ENCODE measurements at regions not wholly inside any gene's neighbourhood (a gene's known extent, or its start where the extent isn't known, plus 50 kb on each side); places are given as distances from the start of the nearest gene placed in this dataset.
A peak's percentile ranks its signal among the peaks of the same experiment; 100 is the strongest.
"Not testable (repeated sequence)": the region's sequence is repeated elsewhere in the genome, so short reads cannot be mapped to it uniquely, and the experiment has no call there.

DNA sequence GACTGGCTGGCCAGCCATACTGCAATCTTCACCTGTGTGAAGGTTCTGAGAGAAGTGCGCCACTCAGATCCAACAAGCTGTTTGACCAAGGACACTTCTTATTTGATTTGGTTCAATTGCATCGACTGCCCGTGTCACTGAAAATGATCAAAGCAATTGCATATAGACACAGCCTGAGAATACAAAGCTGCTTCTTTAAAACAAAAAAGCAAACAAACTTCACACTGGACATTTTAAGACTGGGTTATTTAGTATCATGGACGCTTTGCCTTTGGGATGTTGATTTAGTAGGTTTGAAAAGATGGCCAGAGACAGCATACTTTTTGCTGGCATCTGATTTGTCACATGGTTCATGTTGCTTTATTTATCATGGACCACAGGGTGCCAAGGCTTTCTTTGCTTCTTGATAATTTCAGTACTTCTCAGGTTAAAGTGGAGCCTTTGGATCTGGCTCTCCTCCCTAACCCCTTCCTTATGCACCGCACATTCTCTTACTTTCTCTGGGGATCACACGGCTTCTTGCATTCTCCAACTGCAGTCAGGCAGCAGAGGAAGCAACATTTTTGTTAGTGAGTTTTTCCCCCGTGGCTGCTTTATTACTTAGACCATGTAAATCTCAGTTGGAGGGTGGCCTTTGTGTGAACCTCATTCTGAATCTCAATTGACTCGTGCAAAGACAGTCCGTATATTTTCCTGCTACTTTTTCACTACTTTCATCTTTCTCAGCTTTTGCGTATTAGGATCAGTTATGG, 151.0 kb downstream of the CD47 start:
- DNase-seq: no peak

DNA sequence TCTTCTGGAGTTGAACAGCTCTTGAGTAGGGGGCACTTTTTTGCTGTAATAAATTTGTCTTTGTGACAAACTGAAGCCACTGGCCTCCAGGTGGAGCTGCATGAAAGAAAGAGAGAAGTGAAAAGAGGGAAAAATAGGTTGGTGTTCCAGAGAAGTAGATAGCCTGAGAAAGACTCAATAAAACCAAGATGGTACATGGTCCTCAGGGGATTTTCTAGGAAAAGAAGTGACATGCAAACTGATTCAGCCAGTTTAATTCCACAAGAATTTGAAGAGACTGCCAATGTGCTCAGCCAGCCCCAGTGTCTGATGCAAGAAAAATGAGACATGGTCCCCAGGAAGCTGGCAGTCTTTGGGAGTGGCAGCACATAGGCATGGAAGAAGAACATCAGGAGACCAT, 152.7 kb downstream of the CD47 start:
- no peak for DNase-seq

DNA sequence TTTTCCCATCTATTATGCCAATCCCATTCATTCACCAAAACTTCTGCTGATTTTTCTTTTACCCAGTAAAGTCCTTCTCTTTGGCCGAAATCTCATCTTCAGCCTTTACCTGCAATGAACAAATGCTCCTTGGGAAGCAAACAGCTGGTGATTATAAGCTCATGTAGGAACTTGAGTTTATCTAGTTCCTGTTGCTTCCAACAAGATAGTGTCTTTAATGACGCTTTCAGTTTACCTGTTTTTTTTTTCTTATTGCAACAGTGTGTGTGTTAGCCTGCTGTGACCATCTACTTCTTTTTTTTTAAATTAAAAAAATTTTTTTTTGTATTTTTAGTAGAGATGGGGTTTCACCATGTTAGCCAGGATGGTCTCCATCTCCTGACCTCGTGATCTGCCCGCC, 156.0 kb downstream of the CD47 start:
- no peak for DNase-seq

DNA sequence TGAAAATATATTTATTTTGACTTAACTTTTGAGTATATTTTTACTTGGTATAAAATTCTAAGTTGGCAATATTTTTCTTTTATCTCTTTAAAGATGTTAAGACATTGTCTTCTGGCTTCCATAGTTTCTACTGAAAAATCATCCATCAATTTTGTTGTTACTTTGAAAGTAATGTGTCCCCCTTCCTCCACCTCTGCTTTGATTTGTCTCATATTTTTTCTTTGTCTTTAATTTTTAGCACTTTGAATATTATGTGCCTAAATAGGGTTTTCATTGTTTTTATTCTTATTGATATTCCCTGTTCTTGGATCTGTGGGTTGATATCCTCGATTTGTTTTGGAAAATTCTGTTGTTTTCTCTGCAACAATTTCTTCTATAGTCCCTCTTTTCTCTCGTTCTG, 157.4 kb downstream of the CD47 start:
- DNase-seq: no peak

DNA sequence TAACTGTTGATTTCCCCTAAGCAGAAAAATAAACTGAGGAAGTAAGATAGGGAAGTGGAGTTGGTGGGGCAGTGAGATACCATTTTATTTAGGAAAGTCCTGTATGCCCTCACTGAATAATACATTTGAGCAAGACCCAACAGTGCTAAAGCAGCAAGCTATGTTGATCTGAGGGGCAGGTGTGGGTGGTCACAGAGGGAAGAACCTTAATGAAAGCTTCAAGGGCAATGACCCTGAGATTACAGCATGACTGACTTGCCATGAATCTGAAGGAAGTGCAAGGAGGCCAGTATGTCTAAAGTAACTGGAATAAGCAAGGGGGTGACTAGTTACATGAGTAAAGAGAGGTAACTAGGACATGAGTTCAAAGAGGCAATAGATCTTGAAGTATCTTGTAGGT, 159.5 kb downstream of the CD47 start:
- no peak for DNase-seq

DNA sequence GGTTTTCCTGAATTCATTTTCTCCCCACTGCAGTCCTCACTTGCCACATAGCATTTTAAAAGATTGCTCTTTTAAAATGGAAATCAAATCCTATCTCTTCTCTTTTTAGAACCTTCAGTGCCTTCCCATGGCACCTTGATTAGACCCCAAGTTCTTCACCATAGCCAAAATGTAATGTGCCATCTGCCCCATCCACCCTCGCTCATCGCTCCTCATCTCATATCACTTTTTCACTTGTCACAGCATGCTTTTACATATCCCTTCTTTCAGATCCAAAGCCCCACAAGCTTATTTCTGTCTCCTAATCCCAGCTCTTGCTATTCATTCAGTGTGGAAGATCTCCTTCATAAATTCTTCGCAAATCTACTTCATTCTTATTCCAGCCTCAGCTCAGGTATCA, 161.7 kb downstream of the CD47 start:
- no peak for DNase-seq

DNA sequence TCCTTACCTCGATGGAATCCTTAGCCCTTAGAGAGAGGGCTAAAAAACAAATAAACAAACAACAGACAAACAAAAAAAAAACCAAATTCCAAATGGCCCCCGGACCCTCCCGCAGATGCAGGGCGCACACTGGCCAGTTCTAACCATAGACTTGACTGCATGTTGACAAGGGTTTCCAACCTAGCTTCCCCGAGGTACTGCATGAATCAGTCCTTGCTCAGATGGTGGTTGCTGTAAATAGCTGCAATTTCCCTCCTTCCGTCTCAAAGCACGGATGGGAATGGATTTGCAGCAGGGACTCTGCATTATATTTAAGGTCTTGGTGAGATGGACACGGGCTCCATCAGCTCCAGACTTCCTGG, 162.8 kb downstream of the CD47 start:
- no peak for DNase-seq

DNA sequence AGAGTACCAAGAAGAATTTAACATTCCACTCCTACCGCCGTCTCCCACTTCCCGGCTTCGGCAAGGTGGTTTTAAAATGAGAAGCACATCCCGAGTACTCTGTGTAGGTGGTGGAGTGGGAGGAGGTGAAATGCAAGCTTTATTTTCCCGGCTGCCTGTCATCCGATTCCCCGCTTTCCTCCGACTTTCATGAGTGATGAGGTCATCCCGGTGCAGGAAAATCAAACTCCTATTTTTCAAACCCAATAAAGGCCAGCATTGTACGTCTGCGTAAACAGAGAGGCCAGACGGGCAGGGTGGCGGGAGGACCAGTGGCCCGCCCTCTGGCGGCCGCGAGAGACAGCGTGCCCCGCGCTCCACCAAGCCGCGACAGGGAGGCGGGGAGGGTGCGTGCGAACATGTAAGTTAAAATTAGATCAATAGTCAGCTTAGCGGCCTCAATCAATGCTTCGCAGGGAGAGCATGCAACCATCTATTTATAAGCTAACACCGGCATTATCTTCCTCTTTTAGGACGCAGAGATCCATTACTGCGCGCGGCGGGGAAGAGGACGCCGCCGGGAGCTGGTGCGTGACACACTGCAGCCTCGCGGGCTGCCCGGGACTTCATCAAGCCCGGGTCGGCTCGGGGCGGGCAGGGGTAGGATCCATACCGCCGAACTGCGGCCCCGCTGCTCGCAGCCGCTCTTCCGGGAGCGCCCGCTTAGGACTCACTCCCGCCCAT, 163.3 kb downstream of the CD47 start:
- peak; percentile 63 to 70 for DNase-seq

DNA sequence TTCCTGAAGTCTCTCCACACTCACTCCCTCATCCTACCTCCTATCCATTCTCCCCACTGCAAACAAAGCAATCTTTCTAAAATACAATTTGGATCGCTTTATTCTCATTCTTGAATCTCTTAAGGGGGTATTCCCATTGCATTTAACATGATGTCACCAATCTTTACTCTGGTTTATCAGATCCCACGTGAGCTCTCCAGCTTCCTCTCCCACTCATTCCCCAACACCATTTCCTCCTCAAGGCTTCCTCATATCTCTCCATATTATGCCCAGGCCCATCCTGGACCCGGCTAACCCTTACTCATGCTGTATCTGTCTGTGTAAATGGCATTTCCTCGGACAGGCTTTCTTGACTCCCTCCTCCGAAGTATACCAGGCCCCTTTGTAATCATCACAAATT, 165.0 kb downstream of the CD47 start:
- DNase-seq: no peak

DNA sequence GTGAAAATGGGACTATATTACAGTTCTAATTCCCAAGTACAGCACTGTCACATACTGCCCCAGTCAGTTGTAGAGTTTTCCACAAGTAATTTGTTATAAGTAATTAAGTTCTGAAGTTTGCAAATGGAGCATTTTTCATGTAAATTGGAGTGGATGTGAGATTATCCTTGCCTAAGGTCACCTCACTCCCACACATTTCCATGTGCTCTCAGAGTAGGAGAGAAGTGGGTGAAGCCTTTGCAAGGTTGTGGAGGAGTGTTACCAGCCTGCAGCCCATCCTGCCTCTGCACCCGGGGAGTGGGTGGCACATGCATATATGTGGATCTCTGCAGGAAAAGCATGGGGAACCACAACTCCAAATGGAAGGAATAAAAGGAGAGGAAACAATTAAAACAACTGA, 169.8 kb downstream of the CD47 start:
- no peak for DNase-seq

DNA sequence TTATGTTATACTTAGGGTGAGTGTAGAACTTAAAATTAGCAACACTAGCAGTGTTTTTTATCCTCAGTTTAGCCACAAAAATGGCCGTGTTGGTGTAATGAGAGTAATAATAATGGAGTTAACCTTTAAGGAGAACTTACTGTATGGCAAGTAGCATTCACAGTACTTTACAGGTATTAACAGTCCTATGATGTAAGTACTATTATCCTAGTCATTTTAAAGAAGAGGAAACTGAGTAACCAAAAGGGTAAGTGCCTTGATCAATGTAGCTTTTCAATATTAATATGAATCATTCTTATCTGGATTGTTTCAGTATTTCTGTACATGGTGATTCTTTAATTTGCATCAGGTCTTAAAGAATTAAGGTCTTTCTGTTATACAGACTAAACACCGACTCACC, 170.3 kb downstream of the CD47 start:
- no peak for DNase-seq

DNA sequence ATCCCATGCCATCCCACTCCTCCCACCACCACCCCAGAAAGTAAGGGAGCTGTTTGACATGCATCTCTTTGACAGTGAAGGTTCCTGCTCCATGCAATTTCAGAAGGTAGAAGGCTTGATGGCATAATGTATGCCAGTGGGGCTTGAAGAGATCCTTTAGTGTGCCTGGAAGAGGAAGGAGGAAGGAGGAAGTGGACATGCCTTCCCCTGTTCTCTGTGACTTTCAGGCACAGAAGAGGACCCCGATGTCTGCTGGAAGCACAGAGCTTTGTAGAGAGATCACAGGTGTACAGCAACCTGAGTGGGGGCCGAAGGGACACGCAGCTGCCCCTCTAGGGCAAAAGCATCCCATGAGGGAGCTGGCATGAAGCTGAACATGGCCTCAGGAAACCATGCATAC, 171.6 kb downstream of the CD47 start:
- DNase-seq: no peak

DNA sequence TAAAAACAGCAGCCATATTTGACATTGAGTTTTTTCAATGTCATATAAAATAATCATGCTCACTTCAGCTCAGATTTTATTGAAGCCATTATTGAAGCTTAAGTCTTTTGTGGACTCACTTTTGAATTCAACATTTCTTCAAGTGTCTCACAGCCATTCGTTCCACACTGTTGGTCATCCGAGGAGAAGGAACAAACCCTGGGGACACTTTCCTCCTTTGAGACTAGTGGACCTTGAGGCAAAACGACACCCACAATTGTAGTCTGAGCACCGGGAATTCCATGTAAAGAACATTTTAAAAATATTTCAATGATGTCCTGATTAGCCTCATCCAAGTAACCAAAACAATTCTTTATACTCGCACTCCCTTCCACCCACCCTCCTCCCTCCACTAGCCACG, 174.7 kb downstream of the CD47 start:
- no peak for DNase-seq

DNA sequence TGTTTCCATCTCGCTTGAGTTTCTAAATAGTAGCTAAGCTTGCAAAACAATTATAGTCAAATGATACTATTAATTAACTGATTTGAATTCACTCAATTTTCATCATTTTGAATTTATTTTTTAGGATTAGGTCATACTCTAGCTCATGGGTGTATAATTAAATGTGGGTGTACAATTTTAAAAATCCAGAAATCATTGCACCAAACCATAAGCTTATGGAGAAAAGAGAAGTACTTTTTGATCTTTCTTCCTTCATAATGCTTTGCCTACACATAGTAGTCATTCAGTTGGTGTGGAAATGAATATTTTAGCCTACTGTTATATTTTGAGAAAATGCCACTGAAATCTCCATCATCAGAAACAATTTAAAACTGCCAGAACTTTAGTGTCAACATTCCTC, 175.1 kb downstream of the CD47 start:
- DNase-seq: no peak

DNA sequence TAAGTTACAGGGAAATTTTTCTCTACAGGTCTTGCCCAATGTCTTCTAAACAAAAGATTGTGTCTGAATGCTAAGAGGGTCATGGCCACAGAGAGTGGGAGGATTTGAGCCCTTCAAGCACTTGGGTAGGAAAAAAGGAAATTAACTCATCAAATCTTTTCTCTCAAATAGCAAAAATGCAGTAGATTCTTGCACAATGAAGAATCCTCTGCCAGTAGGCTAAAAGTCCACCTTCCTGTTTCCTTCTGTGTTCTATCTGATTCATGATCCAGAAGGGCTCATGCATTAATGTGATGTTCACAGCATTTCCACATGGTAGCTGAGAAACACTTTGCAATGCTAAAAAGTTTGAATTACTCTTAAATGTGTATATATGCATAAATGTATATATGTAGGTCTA, 177.1 kb downstream of the CD47 start:
- no peak for DNase-seq

DNA sequence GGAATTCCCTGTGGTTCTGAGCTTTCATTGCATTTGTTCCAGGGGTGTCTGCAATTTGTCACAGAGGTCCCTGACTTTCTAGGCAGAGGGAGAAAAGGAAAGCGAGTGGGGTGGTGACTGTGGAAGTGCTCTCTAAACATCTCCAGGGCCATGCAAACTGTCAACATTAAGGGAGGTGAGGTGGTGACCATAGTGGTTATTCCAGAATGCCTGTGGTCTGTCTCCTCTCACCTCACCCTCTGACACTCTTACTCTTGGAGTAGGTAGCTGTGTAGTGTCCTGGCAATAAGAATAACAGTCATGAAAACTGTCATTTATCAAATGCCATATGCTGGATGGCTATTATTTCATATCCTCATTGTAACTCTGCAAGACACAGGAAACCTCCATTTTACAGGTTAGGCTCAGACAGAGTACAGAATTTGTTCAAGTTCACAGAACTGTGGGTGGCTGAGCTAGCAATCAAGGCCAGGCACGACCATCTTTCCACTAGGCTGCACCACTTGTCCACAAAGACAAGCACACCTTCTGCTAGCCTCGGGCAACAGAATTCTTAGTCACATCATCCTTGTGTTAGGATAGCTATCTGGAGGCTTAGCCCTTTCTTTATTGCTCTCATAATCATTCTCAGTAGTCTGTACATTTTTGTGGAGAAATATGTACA, 179.4 kb downstream of the CD47 start:
- no peak for DNase-seq

DNA sequence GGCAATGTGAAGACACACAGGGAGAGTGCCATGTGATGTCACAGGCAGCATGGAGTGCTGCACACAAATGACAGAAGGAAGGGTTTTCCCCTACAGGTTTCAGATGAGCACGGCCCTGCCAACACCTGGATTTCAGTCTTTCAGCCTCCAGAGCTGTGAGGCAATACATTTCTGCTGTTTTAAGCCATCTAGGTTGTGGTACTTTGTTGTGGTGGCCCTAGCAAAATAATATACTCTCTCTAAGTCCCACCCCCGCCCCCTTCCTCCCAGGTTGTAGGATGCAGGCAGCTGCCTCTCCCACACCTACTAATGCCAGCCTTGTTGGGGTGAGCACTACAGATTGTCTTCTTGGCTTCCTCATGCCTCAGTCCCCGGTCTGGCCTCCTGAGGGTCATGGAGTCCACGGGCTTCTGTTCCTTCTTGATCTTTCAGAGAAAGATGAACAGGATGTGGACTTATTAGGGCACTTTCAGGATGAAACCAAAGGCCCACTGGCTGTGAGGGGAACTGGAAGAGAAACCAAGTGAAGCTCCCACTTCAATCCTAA, 180.0 kb downstream of the CD47 start:
- DNase-seq: peak; percentile 13 to 22

DNA sequence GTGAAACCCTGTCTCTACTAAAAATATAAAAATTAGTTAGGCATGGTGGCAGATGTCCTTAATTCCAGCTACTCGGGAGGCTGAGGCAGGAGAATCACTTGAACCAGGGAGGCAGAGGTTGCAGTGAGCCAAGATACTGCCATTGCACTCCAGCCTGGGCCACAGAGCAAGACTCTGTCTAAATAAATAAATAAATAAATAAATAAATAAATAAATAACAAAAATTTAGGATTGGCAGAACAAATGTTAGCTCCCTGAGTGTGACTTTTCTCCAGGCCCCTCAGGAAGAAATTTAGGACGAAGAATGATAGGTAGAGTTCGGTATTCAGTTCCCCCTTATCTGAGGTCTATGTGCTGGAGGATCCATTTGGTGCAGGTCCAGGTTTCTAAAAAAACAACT, 181.2 kb downstream of the CD47 start:
- DNase-seq: not testable (repeated sequence)

DNA sequence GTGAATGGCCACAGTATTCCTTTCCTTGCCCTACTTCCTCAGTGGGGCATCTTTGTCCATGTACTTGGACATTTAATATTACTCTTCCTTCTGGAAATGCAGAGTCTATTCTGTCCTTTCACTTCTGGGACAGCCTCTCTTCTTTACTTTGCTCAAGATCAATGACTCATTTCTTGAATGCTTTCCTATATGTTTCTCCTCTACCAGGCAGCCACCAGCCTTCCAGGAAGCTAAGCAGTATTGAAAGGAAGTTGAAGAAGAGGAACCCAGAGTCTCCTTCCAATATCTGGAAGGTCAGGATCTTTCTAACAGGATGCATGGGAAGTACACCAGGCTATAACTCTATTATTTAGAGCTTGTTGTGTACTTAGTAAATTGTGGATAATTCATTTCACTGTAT, 182.8 kb downstream of the CD47 start:
- DNase-seq: no peak

DNA sequence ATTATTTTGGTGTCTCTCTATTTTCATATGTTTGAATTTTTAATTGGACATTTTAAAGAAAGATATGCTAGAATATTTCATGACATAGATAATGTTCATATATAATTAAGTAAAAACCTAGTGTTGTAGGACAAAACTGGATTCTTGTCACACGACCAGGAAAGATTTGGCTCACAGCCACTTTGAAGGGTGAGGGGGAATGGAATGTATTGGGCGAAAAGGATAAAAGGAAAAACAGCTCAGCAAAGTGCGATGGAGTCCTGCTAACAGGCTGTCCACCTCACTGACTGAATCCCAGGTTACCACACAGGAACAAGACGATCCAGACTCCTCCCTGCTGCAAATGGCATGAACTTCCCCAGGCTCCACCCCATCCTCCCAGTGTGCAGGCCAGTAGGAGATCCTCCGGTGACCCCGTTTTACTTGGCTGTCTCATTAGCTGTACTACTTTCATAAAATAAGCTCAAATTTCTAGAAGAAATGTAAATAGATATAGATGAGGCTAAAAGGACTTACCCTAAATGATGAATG, 186.2 kb downstream of the CD47 start:
- no peak for DNase-seq

DNA sequence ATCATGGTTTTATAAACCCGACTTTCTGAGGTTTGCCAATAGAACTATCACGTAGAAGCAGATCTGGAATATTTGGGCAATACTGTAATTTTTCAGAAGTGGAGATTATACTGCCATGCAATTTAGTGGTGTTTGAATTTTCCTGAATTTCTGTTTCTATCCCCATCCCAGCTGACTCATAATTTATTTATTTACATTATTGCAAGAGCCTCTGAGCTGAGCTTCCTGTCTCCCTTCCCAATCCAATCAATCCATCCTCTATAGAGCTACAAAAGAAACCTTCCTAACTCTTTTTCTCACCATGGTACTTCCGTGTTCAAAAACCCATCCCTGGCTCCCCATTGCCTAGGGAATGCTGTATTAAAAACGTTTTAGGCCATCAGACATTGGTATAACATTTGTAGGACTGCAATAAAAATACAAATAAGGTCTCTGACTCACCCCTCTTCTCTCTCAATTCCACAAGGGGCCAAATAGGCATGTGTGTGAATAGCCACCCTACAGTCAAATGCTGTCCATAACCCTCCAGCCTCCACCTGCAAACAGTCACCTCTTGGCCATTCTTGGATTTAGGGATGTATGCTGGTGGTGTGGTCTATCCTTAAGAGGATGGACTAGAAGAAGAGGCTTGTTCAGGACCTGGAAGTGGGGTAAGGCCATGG, 190.7 kb downstream of the CD47 start:
- DNase-seq: no peak

DNA sequence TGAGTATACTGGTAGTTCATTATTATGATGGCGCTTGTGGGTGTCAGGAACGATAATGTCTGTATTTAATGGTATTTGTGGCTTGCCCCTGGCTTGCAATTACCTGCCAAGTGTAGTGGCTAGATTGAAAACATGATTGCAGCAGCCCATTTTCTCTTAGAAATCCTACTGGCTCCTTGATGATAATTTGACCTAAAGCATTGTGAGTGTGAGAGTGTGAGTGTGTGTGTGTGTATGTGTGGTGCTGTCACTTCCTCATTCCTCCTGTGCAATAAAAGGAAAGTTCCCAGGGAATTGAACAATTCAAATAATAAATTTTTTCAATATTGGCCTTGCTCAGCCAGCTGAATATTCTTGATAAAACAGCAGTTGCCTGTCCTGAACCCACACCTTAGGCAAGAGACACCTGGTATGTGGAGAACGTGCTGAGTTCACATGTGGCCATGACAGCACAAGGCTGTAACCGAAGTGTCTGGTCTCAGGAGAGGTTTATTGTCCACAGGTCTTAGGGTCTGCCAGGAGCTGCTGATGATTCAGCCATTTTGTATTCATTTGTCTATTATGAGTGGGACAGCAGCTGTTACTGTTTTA, 193.3 kb downstream of the CD47 start:
- no peak for DNase-seq

DNA sequence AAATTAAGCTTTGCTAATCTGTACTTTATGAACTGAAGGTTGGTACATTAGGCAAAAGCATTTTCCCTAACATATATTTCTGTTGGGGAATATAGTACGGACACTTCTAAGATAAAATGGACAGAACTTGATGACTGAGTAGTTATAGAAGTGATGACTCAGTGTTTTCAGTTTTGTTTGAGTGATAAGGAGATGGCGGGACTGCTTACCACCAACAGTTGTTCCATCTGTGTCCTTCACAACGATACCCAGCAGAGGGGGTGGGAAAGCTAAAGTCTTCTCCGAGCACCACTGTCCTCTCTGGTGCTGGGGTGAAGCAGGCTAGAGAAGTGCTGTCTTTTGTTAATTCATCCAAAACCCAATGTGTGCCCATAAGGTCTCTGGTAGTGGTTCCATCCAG, 195.8 kb downstream of the CD47 start:
- DNase-seq: no peak

Data from stimulated activated CD4-positive, alpha-beta T cell treated with anti-CD3 and anti-CD28 coated beads, Interleukin-2, amount 100 ng/mL, for 48 hours (primary cell).